Lower leg skin (tissue), 3 donors: ENCODE measurements at regions not wholly inside any gene's neighbourhood (a gene's known extent, or its start where the extent isn't known, plus 50 kb on each side); places are given as distances from the start of the nearest gene placed in this dataset.

Source experiments
- CTCF ChIP-seq, 3 donors: fragments of 450-650 bp; IDR thresholded peaks; one replicate each; pipeline ENCODE4 v1.5.1; 2016; ENCODE audit warnings: antibody characterized with exemption in 3 of 3, mild to moderate bottlenecking in 3 of 3, moderate library complexity in 2 of 3
- POLR2A ChIP-seq, 2 donors: fragments of 450-650 bp; IDR thresholded peaks; one replicate each; pipeline ENCODE4 v1.6.1; 2016 to 2017; ENCODE audit warnings: antibody characterized with exemption in 2 of 2, mild to moderate bottlenecking in 1 of 2, moderate library complexity in 1 of 2

- TF ChIP-seq CTCF (IDR thresholded peaks at IDR 0.05), result no peak
- TF ChIP-seq POLR2A (IDR thresholded peaks at IDR 0.05), result no peak
These were observed 92.4 kb downstream of the CYP26A1 start for GRCh38 chr10:93166134-93166533.
